HG02852 (cell line): ENCODE measurements at regions not wholly inside any gene's neighbourhood (a gene's known extent, or its start where the extent isn't known, plus 50 kb on each side); places are given as distances from the start of the nearest gene placed in this dataset.

Experiments used
- ATAC-seq: cut with Tn5 transposase; IDR thresholded peaks from one replicate; pipeline ENCODE4 v1.9.1; 2021; ENCODE audit warnings: mild to moderate bottlenecking, moderate library complexity; ENCODE audit not compliant: unreplicated experiment

- no peak for ATAC-seq
These were observed 108.7 kb downstream of the EN1 start for GRCh38 chr2:118738524-118739308.

DNA sequence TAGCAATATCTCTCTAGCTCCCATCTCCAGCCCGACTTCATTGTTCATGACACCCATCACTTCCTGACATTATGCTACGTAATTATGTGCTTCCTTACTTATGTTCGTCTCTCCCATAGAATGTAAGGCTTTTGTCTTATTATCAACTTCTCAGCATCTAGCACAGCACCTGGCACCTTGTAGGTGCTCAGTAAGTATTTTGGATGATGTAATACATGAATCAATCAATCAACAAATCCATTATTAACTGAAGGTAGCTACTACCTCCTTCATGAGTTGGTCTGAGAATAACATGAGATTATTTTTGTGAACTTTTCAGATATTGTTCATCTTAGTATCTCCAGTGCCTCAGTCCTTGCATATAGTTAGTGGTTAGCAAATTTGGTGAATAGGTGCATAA is 109.3 kb downstream of the EN1 start:
- ATAC-seq, result no peak

GRCh38 chr2:118737684-118738083 is 109.8 kb downstream of the EN1 start:
- no peak for ATAC-seq

DNA sequence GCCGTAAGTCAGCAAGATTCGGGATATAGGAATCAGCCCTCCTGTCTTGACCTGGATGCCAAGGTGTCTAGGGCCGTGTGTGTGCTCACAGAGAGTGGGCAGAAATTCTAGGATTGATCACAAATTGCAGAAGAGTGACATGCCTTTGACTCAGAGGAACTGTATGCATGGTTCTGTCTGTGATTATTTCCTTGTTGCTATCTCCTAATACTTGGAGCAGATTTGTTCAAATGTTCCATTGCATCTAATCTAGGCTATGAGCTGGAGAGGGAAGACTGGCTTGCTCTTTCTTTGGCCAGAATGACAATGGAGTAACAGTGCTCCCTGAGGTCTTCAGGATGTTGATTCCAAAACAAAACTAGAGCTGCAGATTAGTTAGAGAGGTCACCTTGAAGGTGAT is 115.0 kb downstream of the EN1 start:
- ATAC-seq, result no peak

DNA sequence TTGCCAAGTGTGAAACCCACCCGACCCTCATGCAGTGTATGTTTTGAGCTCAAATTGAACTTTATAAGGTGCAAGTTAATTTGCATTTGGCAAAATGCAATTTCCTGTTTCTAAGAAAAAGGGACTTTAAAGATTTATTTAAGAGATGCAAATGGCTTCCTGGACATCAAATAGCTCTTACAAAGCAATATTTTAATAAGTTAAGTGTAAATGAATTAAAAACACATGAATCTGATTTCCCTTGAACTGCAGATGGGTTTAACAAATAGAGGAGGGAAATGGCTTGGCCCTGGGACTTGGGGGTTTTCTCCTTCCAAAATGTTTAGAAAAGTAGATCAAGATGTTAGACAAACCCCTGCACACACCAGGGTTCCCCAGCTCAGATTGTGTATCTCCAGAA is 116.0 kb downstream of the EN1 start:
- no peak for ATAC-seq

GRCh38 chr2:118730405-118730804 is 117.0 kb downstream of the EN1 start:
- ATAC-seq, result no peak

GRCh38 chr2:118729760-118730159 is 117.7 kb downstream of the EN1 start:
- ATAC-seq, result no peak

- ATAC-seq, result no peak
These were observed 118.5 kb downstream of the EN1 start for GRCh38 chr2:118728984-118729383.

GRCh38 chr2:118726821-118727220 is 120.6 kb downstream of the EN1 start:
- no peak for ATAC-seq

DNA sequence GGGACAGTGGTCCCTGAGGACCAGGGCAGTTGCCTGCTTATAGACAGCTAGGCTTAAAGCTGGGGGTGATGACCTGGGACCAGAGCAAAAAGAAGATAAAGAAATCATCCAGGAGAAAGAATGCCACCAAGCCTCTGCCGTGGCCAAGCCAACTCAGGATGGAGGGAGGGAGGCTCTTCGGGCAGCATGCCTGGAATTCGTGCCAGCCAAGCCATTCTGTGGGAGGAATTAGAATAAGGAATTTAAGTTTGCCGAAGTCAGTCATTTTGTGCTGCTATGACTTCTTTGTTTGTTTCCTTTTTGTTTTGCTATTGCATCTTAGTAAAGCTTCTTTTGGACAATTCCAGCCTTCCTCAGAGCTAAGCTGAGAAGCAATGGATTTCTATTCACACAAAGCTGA is 124.1 kb downstream of the EN1 start:
- no peak for ATAC-seq

DNA sequence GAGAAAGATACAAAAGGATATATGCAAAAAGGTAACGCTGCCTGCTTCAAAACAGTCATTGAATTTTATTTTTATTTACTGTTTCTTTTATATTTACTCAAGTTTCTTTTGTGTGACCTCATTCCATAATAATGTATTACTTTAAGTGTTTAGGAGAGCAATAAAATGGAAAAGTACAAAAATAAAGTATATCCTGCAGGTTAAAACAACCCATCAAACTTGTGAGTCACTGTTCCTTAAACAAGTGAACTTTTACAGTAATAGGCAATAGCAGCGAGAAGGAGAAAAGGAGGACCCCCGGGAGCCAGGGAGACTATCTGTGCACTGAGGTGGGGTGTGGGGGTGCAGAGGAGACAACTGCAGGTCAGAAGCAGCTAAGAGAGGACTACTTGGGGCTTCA is 124.5 kb downstream of the EN1 start:
- ATAC-seq, result no peak

- ATAC-seq, result no peak
These were observed 125.5 kb downstream of the EN1 start for GRCh38 chr2:118721817-118722551.

GRCh38 chr2:118720866-118721265 is 126.6 kb downstream of the EN1 start:
- no peak for ATAC-seq

- ATAC-seq, result no peak
These were observed 128.5 kb downstream of the EN1 start for GRCh38 chr2:118718921-118719320.

DNA sequence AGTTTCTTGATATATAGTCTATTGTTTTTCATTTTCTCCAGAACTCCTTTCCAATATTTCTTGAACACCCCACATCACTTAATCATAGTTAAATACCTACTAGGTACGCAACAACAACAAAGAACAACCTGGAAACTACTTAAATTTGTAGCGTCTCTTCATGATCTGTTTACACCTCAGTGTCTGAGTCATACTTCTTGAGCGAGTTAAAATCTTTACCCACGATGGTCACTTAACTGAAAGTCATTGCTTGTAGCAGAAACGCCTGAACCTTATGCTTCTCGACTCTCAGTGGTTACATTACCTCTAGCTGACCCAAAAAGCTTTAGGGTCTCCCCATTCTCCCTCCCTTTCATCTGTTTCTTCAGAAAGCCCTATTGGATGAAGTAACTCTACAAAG is 131.3 kb downstream of the EN1 start:
- ATAC-seq, result no peak

- no peak for ATAC-seq
These were observed 133.3 kb downstream of the EN1 start for GRCh38 chr2:118714118-118714517.

- ATAC-seq, result no peak
These were observed 135.8 kb downstream of the EN1 start for GRCh38 chr2:118711603-118712002.

GRCh38 chr2:118710481-118710880 is 137.0 kb downstream of the EN1 start:
- no peak for ATAC-seq

DNA sequence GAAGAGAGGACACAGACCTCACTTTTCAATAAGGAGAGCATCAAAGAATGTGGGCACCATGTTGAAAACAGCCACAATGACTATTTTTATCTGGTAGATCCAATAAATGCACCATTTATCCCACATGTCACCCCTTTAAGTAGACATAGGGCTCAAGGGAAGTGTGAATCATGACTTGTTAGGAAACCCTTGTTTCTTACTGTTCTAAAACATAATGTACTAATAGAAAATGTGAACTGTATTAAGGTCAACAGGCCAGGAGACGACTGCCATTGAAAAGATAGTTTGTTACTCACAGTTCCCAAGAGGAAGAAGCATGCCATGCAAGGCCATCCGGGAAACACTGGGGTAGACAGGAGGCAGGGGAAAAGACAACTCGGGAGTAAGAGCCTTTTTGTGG is 137.7 kb downstream of the EN1 start:
- no peak for ATAC-seq

DNA sequence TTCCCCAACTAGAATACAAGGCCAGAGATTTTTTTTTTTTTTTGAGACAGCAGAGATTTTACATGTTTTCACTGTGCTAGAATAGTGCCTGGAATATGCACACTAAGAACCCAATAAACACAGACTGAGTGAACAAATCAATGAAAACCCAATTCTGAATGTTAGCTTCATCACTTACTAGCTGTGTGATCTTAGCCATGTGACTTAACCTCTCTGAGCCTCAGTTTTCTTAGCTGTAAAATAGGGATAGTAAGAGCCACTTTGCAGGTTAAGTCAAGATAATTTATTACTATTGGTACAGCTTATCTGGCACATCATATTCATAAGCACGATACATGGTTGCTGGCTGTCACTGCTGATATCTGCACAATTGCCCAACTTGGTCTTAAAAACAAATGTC is 140.6 kb downstream of the EN1 start:
- ATAC-seq, result no peak

- no peak for ATAC-seq
These were observed 141.1 kb downstream of the EN1 start for GRCh38 chr2:118706371-118706770.

DNA sequence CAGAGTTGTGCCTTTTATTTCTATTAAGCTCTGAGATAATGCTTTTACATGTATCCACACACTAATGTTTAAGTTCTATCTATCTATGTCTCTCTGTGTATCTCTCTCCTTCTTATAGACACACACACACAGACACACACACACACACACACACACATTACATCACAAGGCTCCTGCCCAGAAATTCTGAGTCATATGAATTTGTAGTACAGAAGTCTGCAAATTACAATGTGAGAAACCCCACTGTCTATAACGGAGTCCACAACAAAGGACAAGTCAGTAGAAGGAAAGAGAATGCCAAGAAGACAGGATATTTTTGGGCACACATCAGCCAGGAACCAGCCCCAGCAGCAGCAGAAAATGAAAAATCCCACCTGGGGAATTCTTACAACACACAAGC is 142.4 kb downstream of the EN1 start:
- no peak for ATAC-seq
